ENCODE measurements at regions not wholly inside any gene's neighbourhood (a gene's known extent, or its start where the extent isn't known, plus 50 kb on each side); places are given as distances from the start of the nearest gene placed in this dataset.

DNA sequence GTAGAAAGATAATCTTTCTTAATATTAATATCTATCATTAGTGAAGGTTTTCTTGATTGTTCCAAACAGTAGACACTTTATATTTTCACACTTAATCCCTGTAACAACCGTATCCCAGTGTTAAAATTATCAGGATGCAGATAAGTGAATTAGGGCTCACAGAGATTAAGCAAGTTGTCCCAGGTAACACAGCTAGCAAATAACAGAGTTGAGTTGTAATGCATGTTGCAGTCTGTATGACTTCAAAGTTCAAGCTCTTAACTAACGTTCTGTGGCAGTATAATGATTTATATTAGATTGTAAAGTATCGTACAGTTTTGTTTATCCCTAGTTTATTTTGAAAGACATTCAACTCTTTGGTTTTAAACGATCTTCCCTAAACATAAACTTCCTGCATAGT is 517.5 kb downstream of the TFAP2B start:
- no peak for DNase-seq

DNA sequence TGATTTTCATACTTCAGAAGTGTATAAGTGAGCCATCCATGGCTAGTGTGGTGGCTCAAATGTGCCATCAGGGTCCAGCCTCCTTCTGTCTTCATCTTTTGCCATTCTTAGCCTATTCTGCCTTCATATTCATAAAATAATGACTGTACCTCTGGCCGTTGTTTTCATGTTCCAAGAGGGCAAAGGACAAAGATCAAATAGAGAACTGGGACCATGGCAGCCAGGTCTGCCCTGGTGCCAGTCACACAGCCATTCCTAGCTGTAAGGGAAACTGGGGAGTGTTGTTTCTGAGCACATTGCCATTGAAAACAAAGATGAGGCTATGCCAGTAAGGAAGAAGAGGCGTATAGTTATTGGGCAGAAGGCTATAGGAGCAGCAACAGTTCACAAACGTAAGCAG is 518.6 kb downstream of the TFAP2B start:
- no peak for DNase-seq

DNA sequence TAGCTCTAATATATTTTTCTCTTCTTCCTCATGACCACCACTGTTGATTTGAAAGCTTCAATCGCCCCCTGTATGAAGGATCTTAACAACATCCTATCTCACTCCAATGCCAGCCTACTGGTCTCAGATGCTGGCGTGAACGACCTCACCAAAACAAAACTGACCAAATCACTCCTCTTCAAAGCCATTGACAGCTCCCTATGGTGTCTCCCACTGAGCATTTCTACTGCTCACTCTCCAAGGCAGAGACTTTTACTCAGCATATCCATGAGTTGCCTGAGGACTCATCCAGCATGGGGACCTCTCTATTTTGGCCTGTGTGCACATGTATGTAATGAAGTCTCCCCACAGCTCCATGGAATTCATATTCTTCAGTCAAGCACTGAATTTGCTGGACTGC is 520.4 kb downstream of the TFAP2B start:
- no peak for DNase-seq

DNA sequence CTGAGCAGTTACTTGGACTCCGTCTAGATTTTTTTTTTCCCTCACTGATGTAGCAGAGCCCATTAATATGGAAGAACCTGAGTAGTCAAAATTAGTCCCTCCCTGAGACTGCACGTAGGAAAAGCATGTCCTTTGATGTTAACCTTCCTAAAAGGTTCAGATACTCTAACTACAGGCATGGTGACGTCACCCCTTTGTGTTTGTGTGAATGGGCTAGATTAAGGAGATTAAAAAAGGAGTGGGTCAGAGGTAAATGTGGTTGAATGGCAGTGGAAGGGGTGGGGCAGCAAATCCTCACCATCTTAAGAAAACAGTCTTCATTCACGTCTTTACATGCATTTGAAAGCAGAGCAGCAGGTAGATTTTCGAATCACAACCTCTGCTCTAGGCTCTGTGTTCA is 521.1 kb downstream of the TFAP2B start:
- DNase-seq: no peak

DNA sequence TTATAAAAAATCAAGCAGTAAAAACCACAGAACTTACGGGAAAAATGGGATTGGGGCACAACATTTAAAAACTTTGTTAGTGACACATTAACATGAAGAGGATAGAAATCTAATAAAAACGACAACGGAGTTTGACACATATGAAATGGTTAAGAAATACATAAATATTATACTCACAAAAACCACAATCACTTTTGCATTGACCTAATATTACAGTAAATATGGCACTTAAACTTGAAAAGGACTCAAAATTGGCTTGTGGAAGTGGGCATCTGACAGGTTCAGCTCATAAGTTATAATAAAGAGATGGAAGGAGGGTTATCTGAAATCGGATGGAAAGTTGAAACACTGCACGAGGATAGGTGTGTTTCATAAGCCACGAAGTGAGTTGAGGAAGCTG is 523.7 kb downstream of the TFAP2B start:
- DNase-seq: no peak

DNA sequence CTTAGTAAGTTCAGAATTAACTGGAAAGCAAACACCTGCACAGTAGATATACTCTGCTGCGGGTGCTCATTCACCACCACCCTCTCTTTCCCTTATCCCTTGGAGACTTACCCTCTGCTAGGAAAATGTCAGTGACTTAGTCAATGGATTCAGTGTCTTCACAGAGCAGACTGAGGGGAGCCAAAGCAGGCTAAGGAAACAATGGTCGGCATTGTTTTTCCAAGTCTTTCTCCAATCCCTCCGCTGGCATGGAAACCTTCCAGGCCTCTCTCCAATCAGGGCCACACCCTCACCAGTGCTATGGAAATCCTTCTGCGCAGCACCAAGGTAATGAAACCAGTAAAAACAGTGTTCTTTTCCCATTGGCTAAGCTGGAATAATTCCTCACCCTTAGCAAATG is 531.2 kb downstream of the TFAP2B start:
- DNase-seq: no peak

DNA sequence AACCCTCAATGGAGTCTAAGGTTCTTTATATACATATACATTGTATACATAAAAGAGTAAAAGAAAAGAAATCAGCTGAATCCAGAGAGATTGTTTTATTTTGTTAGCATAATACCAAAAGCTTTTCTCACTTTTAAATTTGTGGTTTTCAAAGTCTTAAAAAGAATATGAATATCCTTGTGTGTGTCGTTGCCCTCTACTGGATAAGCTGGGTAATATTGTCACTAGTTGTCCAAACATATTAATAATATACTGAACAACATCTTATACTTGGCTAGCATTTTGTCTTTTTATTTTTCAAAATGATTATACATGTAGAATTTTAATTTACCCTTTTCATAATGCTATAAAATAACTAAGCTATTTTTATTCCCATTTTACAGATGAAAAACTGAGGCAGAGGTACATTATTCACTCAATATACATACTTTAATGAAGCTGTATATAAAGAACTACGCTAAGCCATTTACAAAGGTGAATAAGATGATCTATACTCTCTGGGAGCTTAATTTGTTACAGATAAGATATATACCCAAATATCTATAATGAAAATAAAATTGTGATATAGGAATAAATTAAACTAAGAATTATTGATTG is 531.7 kb downstream of the TFAP2B start:
- DNase-seq: peak; percentile 28 to 47

DNA sequence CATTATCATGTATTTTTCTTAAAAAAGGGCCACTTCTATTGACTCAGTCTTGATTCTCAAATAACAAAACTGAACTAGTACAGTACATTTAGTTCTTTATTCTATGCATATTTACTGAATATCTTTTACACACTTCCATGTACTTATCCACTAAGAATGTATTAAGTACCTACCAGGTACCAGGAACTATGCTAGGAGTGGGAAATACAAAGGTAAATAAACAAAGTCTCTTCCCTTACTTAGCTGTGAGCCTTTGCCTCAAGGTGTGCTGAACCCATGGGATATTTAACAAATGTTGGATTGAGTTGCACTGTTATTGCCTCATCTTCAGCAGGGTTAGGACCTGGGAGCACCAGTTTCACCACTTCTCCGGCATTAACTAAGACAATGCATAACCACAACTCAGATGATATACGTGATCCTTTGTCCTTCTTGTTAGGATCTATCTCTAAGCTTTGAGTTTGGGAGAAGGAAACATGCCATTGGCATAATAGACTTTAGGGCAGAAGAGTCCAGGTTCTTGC is 533.9 kb downstream of the TFAP2B start:
- DNase-seq: no peak

DNA sequence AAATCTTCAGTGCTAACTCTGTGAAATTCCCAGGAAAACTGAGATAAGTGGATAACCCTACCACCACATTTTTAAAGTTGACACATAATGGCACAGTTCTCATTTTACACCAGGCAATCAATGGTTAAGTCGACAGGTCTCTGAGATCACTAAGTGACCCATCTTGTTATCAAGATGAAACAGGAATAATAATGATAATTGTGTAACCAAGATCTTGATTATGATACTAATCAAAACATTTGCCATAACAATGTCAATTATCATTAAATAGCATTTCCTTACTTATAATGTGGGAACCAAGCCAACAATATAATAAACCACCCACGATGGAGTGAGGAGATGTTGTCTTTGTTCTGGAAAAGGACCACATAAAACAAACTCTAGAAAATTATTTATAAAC is 541.6 kb downstream of the TFAP2B start:
- no peak for DNase-seq

DNA sequence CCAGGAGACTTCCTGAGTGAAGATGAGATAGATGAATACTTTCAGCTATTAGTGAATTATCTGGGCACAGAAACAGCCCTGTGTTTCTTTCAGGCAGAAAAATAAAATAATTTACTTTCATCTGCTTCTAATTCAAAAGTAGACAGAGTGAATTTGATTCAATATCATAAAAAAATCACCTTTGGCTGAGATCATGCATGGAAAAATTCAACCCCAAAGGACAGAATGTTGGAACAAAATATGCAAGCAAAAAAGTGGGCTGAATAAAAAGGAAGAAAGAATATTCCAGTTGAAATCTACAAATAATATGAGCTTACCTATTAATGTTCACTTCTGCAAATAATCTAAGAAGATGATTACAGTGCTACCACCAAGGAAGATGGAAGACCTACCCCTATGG is 546.9 kb downstream of the TFAP2B start:
- no peak for DNase-seq

DNA sequence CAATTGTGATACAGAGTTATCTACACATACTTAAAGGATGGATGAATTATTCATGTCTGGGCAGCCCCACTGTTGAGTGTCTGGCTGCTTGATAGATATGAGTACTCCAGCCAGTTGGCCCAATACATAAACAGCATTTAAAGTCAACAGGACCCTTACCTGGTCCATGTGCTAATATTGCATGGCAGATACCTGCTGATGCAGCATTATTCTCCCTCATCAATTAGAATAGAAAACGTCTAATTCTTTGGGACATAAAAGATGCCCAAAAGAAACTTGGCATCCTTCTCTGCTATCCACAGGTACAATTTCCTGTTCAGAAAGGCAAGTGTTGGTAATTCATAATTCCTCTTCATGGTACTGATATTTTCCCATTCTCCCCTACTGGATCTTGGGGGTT is 550.8 kb downstream of the TFAP2B start:
- no peak for DNase-seq

DNA sequence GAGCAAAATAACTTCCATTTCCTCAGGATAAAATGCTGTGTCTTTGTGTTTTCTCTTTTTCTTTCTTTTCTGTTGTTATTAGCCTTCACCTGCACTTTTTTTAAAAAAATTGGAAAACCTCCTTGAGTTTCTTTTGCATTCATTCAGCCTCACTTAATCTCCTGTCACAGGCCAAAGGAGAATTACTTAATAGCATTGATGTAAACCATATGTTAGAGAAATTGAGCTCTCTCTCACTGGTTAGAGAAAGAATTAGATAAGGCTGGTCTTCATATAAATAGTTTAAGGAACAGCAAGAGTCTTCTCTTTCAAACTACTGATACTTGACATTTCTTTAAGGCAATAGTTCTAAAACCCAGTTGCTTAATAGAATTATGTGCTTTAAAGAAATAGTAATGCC is 564.2 kb downstream of the TFAP2B start:
- no peak for DNase-seq

DNA sequence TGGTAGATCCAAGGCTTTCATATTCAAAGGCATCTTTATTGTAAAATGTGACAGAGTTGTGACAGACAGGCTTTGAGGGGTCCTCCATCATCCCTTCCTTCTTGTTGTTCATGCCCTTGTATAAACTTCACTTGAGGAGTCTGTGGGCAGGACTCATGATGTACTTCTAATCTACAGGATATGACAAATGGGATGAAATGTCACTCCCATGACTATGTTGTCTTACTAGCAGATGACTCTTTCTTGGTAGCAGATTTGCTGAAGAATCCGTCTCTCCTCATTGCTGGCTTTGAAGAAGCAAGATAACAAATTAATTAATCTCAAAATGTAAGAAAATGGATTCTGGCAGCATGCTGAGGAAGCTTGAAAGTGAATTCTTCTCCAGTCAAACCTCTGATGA is 566.1 kb downstream of the TFAP2B start:
- DNase-seq: no peak

DNA sequence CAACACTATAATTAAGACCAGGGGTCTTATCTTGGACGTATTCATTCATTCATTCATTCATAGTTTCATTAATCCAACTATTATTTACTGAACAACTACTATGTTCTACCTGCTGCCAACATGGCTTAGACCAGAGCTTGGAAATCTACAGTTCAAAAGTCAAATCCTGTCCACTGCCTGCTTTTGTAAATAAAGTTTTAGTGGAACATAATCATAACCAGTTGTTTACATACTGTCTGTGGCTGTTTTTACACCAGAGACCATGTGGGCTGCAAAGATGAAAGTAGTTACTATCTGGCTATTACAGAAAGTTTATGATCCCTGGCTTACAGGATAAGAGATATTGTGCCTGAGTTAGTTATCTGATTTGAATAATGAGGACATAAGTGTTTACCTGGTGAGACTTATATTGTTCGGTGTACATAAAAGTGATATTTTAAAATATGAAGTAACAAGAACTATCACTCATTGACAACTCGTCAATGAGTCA is 567.7 kb downstream of the TFAP2B start:
- DNase-seq: no peak

DNA sequence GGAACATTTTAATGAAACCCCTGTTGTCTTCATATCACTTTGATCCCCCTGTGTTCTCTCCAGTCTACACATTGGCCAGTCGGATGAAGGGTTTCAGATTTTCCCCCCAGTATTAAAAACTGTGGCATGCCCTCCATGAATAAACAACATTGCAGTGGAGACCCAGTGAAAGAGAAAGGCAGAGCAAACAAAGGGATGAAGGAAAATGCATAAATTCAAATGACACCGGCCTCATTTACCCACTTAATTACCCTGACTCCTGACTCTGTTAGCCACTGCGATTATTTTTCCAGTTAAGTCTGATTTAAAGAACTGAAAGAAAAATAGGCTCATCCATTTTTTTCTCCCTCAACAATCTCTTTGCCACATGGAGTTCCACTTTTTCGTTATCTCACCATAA is 569.2 kb downstream of the TFAP2B start:
- DNase-seq: no peak

DNA sequence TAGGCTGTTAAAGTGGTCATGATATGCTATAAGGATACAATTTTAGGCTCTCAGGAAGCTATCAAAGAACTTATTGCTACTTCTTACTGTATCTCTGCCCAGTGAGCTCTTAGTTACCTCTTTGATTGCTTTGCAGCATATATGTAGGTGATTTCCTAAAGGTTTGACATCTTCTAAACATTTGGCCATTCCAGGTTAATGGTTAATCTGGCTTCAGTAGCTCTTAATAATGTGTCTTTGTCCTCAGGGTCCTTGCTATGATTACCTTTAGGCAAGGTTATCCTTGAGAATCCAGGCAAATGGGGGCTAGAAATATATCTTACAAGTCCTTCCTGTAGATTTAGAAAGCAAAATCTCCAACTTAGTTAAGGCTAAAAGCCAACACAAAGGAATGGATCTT is 575.4 kb downstream of the TFAP2B start:
- DNase-seq: no peak

DNA sequence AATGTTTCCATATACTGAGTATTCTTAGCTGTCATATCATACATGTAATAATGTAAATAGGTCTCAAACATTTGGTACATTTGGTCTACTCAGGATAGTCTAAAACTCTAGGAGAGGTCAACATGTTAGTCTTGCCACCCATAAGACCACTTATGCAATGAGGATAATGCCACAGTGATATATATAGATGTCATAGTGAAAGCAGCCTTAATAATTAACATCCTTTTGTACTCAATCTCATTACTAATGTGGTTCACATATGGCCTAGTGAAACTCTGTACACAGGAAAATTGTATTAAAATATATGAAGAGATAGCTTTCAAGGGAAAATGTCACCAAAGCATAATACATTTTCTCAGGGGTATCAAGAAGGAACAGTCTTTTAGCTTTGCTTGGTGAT is 577.9 kb downstream of the TFAP2B start:
- DNase-seq: no peak

DNA sequence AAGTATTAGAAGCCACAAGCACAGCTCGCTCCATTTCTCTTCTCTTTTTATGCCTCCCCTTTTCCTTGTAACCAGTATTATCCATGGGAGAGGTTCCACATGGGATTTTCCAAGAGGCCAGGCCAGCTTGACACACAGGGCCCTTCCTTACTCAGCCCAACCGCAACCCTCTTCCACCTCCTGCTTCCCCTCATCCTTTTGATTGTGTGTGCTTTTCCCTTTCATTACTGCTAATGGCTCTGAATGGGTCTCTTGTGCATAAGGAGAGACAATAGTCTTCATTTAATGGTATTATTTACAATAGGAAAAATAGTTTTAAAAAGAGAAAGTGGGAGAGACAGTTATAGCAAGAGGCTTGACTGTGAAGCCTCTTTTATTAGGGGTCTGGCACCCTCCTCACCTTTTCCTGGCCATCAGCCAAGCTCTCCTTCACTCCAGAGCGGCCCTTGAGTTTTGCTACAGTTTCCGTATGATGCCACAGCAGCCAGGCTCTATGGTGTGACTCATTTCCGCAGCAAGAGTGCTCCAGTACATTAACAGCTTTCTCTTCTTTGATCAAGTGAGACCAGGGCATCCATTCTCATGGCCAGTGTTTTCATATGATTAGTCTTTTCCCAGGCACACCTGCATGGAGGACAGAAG is 579.5 kb downstream of the TFAP2B start:
- DNase-seq: no peak

DNA sequence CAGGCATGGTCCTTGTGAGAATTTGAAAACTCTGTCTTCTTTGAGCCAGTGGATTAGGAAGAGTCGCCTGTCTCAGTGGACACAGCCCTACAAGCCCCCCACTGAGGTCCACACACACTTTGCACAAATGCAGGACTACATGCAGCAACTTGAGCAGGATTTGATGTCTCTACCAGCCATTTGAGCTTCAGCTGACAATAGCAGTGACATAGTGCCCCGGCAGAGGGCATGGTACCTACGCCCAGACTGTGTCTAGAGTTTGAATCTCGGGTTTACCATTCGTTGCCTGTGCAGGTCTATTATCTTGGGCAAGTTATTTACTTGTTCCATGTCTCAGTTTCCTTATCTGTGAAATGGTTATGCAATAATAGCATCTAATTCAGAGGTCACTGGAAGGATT is 580.1 kb downstream of the TFAP2B start:
- no peak for DNase-seq

DNA sequence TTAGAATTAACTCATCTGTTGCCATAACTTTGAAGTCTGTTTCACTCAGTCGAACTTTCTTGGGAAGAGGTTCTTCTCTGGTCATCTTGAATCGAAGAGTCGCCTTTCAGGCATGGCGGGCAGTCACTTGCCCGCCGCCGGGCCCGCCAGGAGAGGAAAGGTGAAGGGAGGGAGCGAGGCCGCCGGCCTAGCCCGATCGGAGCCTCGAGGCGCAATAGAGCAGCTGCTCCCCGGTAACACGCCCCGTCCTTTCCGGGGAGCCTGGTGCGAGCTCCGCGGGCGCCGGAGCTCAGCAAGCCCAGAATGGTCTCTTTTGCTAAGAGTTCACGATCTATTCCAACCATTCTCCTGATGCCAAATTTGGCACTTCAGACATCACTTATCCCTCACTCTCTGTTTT is 591.8 kb downstream of the TFAP2B start:
- DNase-seq: no peak

DNA sequence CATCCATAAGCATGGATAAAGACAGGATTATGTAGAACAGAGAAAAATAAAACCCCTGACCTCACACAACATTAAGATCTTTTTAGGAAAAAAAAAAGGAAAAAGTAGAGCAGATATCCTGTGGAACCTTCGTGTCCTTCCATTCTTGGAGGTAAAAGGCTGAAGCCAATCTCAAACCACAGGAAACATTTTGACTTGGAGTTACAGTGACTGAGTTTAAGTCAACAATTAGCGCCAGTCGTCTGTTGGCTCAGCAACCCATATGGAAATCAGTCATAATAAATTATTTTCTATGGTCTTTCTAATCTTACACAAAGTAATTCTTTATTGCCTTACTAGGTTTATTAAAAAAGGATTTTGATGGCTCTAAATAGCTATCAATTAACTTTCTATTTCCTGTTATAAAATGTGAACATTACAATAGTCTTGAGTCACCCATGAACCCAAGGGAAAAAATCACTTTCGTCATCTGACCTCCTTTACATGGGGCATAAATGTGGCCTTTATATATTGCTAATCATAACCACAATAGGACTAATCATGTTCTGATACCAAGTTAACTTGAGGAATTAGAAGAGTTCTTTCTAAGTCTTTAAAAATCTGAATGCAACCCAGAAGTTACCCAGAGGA is 592.9 kb downstream of the TFAP2B start:
- no peak for DNase-seq

DNA sequence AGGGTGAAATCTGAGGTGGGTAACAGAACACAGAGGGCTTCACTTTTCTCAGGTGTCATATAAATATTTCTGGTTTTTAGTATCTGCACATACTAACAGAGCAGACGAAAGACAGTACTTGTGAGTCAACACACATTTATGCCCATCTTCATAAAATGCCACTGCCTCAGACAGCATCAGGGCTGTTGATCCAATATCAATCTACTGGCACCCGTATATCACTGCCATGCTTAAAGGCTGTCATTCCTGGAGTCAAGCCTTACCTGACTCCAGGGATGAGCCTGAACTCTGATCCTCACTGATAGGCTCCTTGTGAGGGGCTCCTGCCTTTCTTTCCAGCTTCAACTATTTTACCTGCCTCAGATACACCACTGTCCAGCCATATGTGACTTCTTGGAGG is 595.7 kb downstream of the TFAP2B start:
- no peak for DNase-seq

DNA sequence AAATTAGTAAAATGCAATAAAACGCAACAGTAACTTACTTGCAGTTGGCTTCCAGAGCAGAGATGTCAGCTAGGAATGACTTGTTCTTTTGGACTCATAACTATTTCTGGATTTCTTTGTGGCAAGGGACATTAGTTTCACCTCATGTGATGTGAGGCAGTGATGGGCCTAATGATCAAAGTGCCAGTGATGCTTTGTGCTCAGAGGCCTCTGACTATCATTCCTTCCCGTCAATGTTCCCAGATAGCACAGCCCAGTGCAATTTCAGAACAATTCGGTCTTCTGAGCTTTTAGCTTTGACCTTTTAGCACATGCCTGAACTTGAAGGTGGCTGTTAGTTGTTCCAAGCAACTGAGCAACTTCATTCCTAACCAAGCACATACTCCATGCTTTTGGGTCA is 596.8 kb downstream of the TFAP2B start:
- DNase-seq: no peak

DNA sequence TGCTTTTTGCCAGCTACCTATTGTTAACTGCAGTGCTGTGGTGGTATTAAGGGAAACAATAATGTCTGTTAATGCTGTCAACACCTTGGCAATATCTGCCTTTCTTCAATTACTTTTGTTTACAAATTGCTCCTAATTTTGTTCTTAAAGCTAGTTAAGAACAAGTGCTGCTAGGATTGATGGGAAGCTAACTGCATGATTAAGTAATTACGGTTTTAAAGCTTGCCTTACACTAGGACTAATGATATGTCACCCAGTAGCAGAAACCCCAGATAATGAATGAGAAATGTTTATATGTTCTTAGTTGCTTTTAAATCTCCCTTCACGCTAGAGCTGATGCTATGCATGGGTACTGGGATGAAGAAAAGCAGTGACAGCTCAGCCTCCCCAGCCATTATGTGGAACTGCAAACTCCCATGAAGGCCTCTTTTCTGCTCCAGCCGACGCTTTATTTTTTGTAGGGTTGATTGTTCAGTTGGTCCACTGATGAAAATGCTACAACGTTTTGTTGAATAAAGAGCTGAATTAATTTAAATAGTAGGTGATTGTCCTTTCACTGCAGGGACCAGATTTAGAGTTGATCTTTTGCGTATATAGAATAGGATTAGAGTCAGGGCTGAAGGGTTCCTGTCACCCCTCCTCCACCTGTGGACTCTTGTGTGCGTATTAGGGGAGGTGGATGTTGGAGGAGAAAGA is 610.5 kb downstream of the TFAP2B start:
- no peak for DNase-seq
